Sigmoid colon (tissue), 6 donors: ENCODE measurements at regions not wholly inside any gene's neighbourhood (a gene's known extent, or its start where the extent isn't known, plus 50 kb on each side); places are given as distances from the start of the nearest gene placed in this dataset.

Experiments
- DNase-seq: peaks from one replicate; pipeline ENCODE4 v3.0.0-alpha.2; 2019
- H3K27ac ChIP-seq, 4 donors: fragments of 200-600 bp; sonication (generic); one replicate each; pipeline ENCODE4 v1.5.1; 2016 to 2019; ENCODE audit warnings: mild to moderate bottlenecking in 1 of 4
- H3K27me3 ChIP-seq, 3 donors: fragments of 200-600 bp; sonication (generic); one replicate each; pipeline ENCODE4 v1.5.1; 2019; ENCODE audit warnings: mild to moderate bottlenecking in 1 of 3
- H3K36me3 ChIP-seq, 4 donors: fragments of 200-600 bp; sonication (generic); one replicate each; pipeline ENCODE4 v1.5.1; 2016 to 2019
- H3K4me1 ChIP-seq, 4 donors: fragments of 200-600 bp; sonication (generic); one replicate each; pipeline ENCODE4 v1.5.1; 2017 to 2019
- H3K4me3 ChIP-seq, 4 donors: fragments of 200-600 bp; sonication (generic); one replicate each; pipeline ENCODE4 v1.5.1; 2017 to 2019; ENCODE audit warnings: mild to moderate bottlenecking in 2 of 4, moderate library complexity in 1 of 4
- H3K9me3 ChIP-seq, 4 donors: fragments of 200-600 bp in 3 of 4; sonication (generic) in 3 of 4; one replicate each; pipeline versions ENCODE4 v1.5.1 to v1.6.1; 2013 to 2019
- EP300 ChIP-seq, 4 donors: sonication (generic); formaldehyde crosslinking; IDR thresholded peaks; one replicate each; pipeline ENCODE4 v1.6.1; 2017; ENCODE audit warnings: antibody characterized with exemption in 4 of 4
- POLR2A ChIP-seq, 2 donors: fragments of 450-650 bp; IDR thresholded peaks; one replicate each; pipeline ENCODE4 v1.6.1; 2016; ENCODE audit warnings: antibody characterized with exemption in 2 of 2, mild to moderate bottlenecking in 2 of 2, moderate library complexity in 2 of 2
- POLR2AphosphoS5 ChIP-seq, 4 donors: sonication (generic); formaldehyde crosslinking; IDR thresholded peaks; one replicate each; pipeline ENCODE4 v1.6.1; 2017; ENCODE audit warnings: antibody characterized with exemption in 4 of 4
- WGBS, 2 donors: extraction: QIAGEN DNeasy Blood & Tissue Kit; methylation state at CpG; one replicate each; pipeline ENCODE4 v1.1.7; 2013; 5-methylcytosine and 5-hydroxymethylcytosine counted together
- intact Hi-C: fragments of 100-400 bp; cut with DNase I; formaldehyde crosslinking; loops from one replicate; pipeline ENCODE4 v1.15.1; 2023
- TF ChIP-seq, protein P1 (sequence below), 4 experiments: fragments of 450-650 bp in 3 of 4; fragments of 200-600 bp in 1 of 4; IDR thresholded peaks; one replicate each; pipeline ENCODE4 v1.5.1; 2016 to 2019; ENCODE audit warnings: antibody characterized with exemption in 4 of 4, mild to moderate bottlenecking in 3 of 4, moderate library complexity in 2 of 4
- donor health status: healthy with polysubstance abuse.
- donor health status: healthy.

DNA sequence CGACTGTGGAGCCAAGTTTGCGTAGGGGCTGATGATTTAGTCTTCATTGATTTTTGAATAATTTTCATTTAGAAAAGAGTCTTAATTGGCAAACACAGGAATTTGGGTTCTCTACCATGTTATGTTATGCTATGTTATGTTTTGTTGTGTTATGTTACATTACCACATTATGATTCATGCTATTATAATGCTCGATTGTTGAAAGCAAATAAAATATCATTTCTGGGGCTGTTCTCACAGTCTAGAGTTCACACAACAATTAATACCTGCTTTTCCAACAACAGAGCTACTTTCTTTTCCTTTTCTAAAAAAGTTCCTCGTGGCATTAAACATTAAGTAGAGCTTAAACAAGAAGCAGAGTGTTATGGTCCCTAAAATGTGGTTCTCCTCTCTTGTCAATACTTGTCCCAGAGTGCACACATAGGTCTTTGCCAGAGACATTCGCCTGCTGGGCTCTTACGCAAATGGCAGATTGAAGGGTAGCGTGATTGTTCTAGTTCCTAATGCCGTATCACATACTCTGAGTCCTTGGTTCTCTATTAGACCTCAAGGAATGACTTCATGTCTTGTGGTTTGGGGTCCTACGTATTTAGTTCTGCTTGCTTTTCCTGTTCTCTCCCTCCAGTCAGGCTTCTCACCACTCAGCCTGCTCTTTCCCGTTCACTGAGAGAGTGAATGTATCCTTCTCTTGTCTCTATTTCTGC is 370.3 kb downstream of the CD109 start:
- no peaks in the 10 kb centered on the region for H3K9me3 ChIP-seq
- intact Hi-C loops: no loop called here
- DNase-seq: no peak
- no peaks in the 10 kb centered on the region for H3K27me3 ChIP-seq
- 63 to 73% methylated on average over 10 of the region's 10 CpGs for WGBS, 2 donors
- no peak overlapping the region for H3K27ac ChIP-seq
- H3K36me3 ChIP-seq: no peaks in the 10 kb centered on the region
- no peak for TF ChIP-seq POLR2A (IDR thresholded peaks at IDR 0.05)
- TF ChIP-seq, protein P1, sequence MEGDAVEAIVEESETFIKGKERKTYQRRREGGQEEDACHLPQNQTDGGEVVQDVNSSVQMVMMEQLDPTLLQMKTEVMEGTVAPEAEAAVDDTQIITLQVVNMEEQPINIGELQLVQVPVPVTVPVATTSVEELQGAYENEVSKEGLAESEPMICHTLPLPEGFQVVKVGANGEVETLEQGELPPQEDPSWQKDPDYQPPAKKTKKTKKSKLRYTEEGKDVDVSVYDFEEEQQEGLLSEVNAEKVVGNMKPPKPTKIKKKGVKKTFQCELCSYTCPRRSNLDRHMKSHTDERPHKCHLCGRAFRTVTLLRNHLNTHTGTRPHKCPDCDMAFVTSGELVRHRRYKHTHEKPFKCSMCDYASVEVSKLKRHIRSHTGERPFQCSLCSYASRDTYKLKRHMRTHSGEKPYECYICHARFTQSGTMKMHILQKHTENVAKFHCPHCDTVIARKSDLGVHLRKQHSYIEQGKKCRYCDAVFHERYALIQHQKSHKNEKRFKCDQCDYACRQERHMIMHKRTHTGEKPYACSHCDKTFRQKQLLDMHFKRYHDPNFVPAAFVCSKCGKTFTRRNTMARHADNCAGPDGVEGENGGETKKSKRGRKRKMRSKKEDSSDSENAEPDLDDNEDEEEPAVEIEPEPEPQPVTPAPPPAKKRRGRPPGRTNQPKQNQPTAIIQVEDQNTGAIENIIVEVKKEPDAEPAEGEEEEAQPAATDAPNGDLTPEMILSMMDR (IDR thresholded peaks at IDR 0.05): no peak
- TF ChIP-seq POLR2AphosphoS5 (IDR thresholded peaks at IDR 0.05): no peak
- no peak for TF ChIP-seq EP300 (IDR thresholded peaks at IDR 0.05)
- H3K4me1 ChIP-seq: no peaks in the 10 kb centered on the region
- no peak overlapping the region for H3K4me3 ChIP-seq

DNA sequence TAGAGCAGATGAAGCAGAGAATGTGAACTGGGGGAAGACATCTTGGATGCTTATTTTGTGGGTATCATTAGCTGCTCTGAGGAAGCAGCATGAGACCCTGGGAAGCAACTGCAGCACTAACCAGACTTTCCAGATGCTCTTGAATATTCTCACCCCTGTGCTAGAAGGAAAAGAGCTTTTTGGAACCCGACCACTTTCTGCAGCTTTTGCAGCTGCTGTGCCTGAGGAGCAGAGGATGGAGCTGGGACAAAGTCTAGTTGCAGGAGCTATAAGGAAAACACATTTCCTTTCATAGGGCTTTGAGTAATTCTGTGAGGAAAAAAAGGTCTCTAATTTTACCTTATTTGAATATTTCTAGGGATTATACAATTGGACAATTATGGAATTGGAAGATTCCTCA is 369.7 kb downstream of the CD109 start:
- Histone ChIP-seq H3K4me1 (no peaks in the 10 kb centered on the region), H3K4me3 (no peak overlapping the region), H3K9me3 (no peaks in the 10 kb centered on the region), H3K36me3 (no peaks in the 10 kb centered on the region), H3K27ac (no peak overlapping the region), H3K27me3 (no peaks in the 10 kb centered on the region)
- intact Hi-C loops: no loop called here
- WGBS, 2 donors: 58 to 63% methylated on average over 1 of the region's 1 CpG
- DNase-seq: no peak
- TF ChIP-seq POLR2AphosphoS5 (IDR thresholded peaks at IDR 0.05): no peak

DNA sequence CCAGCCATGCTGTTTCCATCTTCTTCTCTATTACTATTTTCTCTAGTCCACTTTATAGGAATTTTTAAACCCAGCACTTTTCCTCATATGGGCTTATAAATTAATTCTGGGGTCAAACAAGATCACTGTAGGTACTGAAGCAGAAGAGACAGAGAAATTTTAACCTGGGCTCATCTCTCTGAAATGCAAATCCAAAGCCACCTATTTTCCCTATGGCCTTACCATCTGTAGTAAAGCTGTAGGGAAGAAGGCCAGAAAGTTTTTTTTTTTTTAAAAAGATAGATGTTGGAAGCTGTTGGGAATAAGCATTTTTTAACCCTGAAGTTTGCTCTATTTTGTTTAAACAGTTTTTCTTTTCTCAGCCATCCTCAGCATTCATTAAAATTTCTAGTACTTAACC is 367.4 kb downstream of the CD109 start:
- DNase-seq: no peak
- H3K36me3 ChIP-seq: no peaks in the 10 kb centered on the region
- H3K9me3 ChIP-seq: no peaks in the 10 kb centered on the region
- TF ChIP-seq POLR2AphosphoS5 (IDR thresholded peaks at IDR 0.05) (no peak), EP300 (IDR thresholded peaks at IDR 0.05) (no peak), POLR2A (IDR thresholded peaks at IDR 0.05) (no peak)
- TF ChIP-seq, protein P1 (IDR thresholded peaks at IDR 0.05): no peak
- no peak overlapping the region for H3K4me3 ChIP-seq
- no peaks in the 10 kb centered on the region for H3K27me3 ChIP-seq
- no peak overlapping the region for H3K27ac ChIP-seq
- intact Hi-C loops: no loop called here
- no peaks in the 10 kb centered on the region for H3K4me1 ChIP-seq

DNA sequence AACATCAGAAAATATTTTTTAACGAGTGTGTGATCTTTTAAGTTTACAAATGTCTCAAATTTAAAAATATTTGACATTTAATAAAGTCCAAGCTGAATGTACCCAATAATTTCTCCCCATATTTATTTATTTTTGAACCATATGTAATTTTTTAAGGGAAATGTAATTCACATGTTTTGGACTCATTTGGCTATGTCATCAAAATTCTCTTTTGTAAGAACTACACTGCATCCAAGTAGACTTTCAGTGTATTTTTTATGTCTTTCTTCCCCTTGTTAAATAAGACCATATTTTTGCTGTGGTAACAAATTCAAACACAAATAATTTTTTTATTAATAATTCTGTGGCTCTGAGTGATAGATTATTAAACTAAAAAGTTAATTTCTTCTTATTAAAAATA is 365.2 kb downstream of the CD109 start:
- Histone ChIP-seq H3K36me3 (no peaks in the 10 kb centered on the region), H3K4me1 (no peaks in the 10 kb centered on the region), H3K27me3 (no peaks in the 10 kb centered on the region), H3K27ac (no peak overlapping the region), H3K4me3 (no peak overlapping the region), H3K9me3 (no peaks in the 10 kb centered on the region)
- no peak for DNase-seq
- 28 to 76% methylated on average over 1 of the region's 1 CpG for WGBS, 2 donors
- intact Hi-C loops: no loop called here
- TF ChIP-seq POLR2A (IDR thresholded peaks at IDR 0.05) (no peak), EP300 (IDR thresholded peaks at IDR 0.05) (no peak)
- TF ChIP-seq, protein P1 (IDR thresholded peaks at IDR 0.05): no peak

DNA sequence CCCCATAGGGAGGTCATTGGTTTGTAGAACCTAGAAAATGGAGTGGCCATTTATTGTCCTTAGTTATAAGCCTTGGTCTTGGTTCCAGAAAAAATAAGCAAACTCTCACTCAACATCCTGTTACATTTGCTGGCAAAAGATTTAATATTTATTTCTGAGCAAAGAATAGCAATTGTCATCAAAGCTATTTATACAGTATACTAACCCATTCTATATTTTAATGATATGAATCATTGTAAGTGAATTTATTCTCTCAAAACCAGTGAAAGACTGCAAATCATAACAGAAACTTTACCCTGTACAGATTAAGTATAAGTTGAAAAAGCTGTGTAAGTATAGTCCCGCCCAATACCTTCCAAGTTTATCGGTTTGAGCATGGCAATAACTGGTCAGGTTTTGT is 364.4 kb downstream of the CD109 start:
- Histone ChIP-seq H3K4me3 (no peak overlapping the region), H3K4me1 (no peaks in the 10 kb centered on the region), H3K27ac (no peak overlapping the region), H3K9me3 (no peaks in the 10 kb centered on the region), H3K36me3 (no peaks in the 10 kb centered on the region), H3K27me3 (no peaks in the 10 kb centered on the region)
- TF ChIP-seq POLR2A (IDR thresholded peaks at IDR 0.05) (no peak), EP300 (IDR thresholded peaks at IDR 0.05) (no peak), POLR2AphosphoS5 (IDR thresholded peaks at IDR 0.05) (no peak)
- TF ChIP-seq, protein P1 (IDR thresholded peaks at IDR 0.05): no peak
- 67 to 91% methylated on average over 2 of the region's 2 CpGs for whole genome bisulfite sequencing, 2 donors
- intact Hi-C loops: no loop called here
- DNase-seq: no peak
